Activated CD8-positive, alpha-beta memory T cell treated with anti-CD3 and anti-CD28 coated beads, Interleukin-2, amount 50 U/mL, for 1 hour (primary cell): ENCODE measurements at regions not wholly inside any gene's neighbourhood (a gene's known extent, or its start where the extent isn't known, plus 50 kb on each side); places are given as distances from the start of the nearest gene placed in this dataset.
"Not testable (repeated sequence)": the region's sequence is repeated elsewhere in the genome, so short reads cannot be mapped to it uniquely, and the experiment has no call there.

Source experiments
- DNase-seq: peaks from one replicate; pipeline ENCODE4 v3.0.0-alpha.2; 2020; ENCODE audit errors: extremely low read depth

DNA sequence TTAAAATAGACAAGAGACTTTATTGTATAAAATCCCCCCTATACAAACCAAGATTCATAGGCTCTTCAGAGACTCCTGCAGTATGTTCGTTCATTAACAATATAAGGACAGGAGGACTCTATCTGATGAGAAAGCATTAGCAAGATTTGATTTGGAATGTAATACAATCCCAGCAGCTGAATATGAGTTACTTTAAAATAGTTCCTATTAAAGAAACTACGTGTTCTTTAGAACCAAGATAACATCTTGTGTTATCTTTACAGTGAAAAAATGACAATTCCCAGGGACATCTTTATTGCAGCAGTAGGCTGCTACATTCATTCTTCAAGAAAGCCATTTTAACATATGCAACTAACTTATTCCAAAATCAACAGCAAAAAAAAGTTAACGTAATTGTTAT, 1360.1 kb upstream of the GJE1 start:
- no peak for DNase-seq

- no peak for DNase-seq
These were observed 1364.6 kb upstream of the GJE1 start for GRCh38 chr6:140768133-140768532.

DNA sequence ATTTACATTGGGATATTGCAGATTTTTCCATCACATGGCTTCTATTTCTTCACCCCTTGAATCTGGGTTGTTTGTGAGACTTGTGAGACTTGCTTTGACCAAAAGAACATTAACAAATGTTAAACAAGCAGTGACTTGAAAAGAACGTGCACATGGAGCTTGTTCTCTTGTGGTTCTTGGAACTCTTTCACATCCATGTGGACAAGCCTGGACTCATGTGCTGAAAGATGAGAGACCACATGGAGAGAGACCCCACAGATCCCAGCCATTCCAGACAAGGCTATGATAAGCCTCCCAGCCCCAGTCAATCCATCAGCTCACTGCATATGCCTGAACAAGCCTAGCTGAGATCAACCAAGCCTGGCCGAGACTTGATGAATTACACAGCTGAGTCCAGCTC, 1365.7 kb upstream of the GJE1 start:
- no peak for DNase-seq

DNA sequence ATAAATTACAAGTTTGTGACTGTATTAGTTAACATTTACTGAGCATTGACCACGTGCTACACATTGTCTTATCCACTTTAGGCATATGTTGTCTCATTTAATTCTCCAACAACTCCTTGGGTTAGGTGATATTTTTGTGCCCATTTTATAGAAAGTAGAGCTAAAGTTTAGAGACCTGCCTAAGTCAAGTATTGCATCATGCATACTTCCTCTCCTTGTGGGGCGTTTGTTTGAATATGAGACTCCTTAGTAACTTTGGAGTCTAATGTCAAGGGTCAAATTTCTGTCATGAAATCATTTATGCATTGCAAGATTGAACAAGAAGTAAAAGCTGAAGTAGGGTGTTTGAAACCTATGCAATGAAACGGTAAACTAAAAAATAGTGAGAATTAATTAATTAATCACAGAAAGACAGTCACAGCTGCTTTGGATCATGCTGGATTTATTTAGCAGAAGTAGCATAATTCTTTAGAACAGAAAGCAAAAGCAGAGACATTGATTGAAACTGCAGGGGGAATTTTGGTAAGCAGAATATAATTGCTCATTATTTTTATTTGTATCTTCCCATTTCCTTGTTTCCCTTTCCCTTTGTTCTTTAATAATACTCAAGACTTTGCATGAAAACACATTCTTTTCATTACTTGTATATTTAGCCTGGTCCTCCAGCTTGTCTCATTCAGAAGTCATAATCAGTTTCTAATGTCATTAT, 1374.4 kb upstream of the GJE1 start:
- no peak for DNase-seq

- DNase-seq = no peak
These were observed 1377.8 kb upstream of the CITED2 start for GRCh38 chr6:140752234-140752633.

DNA sequence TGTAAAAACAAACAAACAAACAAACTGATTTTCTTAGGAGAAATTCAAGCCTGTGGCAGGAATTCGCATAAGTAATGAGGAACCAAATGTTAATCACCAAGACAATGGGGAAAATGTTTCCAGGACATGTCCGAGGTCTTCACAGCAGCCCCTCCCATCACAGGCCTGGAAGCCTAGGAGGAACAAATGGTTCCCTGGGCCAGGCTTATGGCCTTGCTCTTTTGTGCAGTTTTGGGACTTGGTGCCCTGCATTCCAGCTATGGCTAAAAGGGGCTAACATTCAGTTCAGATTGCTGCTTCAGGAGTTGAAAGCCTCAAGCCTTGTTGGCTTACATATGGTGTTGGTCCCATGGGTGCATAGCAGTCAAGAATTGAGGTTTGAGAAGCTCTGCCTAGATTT, 1372.7 kb upstream of the CITED2 start:
- DNase-seq = no peak

DNA sequence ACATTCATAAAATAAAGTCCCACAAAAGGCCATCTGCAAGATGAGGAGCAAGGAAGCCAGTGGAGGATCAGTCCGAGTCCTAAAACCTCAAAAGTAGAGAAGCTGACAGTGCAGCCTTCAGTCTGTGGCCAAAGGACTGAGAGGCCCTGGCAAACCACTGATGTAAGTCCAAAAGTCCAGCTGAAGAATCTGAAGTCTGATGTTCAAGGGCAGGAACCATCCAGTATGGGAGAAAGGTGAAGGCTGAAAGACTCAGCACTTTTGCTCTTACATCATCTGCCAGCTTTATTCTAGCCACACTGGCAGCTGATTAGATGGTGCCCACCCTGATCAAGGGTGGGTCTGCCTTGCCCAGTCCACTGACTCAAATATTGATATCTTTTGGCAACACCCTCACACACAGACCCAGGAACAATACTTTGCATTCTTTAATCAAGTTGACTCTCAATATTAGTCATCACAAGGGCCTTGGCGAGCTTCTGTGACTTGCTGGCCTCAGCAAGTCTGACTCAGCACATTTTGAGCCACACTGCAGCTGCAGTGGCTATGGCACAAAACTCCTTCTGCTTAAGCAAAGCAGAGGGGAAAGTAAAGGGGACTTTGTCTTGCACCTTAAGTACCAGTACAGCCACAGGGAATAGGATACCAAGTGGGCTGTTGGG, 1370.3 kb upstream of the CITED2 start:
- DNase-seq = no peak

GRCh38 chr6:140736231-140736630, 1361.8 kb upstream of the CITED2 start:
- DNase-seq = no peak

GRCh38 chr6:140732991-140733390, 1358.5 kb upstream of the CITED2 start:
- DNase-seq = no peak

DNA sequence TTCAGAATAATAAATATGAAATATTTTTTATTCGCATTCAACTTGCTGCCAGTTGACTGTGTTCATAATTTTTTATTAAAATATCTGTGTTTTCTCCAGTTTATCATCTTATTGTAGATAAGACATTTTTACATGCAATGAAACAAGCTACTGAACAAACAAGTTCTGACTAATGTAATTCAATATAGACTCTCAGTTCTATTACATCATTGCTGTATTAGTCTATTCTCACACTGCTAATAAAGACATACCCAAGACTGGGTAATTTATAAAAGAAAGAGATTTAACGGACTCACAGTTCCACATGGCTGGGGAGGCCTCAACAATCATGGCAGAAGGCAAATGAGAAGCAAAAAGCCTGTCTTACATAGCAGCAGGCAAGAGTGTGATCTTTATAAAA, 1357.7 kb upstream of the CITED2 start:
- no peak for DNase-seq

GRCh38 chr6:140731741-140732140, 1357.3 kb upstream of the CITED2 start:
- DNase-seq = no peak

- DNase-seq = no peak
These were observed 1355.1 kb upstream of the CITED2 start for GRCh38 chr6:140729521-140729920.

DNA sequence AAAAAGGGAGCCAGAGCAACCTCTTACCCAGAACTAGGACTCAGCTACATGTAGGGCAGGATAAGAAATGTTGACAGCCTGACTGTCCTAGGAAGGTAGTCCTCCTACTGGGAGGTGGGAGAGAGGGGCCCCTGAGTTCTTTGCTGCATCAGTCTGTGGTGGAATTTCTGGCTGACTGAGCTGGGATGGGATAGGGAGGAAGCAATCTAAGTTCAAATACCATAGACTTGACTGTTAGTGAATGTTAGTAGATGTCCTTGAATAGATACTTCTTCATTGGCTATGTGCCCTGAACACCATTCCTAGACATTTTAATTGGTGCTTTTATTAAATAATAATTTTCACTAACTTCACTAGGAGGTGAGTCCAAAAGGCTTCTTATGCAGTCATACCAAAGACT, 1343.6 kb upstream of the CITED2 start:
- no peak for DNase-seq

GRCh38 chr6:140713495-140713894, 1339.0 kb upstream of the CITED2 start:
- DNase-seq = no peak

DNA sequence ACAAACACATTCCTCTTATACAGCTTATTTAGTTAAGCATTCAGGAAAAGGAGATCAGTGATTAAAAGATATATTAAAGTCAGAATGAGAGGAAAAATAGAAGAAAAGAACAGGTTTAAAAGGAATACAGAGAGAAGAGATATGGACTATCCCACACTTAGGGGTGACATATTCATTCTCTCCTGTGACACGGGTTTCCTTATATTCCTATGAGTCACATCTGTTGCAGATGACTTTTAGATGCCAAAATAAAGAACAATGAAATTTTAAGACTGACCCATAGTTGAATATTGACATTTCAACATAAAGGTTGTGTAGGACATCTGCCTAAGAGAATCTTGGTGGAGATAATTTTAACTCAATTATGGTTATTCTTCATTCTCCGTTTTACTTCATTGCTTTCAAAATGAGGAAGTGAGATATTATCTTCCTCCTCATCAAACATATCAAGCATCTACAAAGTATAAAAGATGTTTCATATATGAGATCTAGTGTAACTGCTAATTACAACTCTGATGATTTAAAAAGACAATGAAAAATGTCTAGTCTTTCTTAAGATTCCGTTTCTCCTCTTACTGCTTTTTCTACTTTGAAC, 1336.7 kb upstream of the CITED2 start:
- DNase-seq = no peak

DNA sequence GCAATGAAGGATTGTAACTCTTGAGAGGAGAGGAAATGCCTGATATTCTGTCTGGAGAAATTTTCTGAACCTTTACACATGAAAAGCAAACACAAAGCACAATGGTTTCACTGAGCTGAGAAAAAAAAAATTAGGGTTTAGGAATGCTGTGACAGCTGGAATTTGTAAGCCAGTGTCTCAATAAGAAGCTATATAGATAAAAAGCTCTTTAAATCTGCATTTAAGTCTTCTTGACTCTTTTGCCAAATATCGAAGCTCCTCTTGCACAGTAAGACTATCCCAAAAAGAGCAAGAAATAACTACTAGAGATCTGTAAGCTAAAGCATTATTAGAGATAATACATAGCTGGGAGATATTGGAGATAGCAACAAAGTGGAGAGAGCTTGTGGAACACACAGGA, 1334.0 kb upstream of the CITED2 start:
- no peak for DNase-seq

GRCh38 chr6:140704008-140704407, 1329.6 kb upstream of the CITED2 start:
- not testable (repeated sequence) for DNase-seq

- DNase-seq = no peak
These were observed 1323.1 kb upstream of the CITED2 start for GRCh38 chr6:140697585-140697984.

- no peak for DNase-seq
These were observed 1310.5 kb upstream of the CITED2 start for GRCh38 chr6:140684776-140685550.

DNA sequence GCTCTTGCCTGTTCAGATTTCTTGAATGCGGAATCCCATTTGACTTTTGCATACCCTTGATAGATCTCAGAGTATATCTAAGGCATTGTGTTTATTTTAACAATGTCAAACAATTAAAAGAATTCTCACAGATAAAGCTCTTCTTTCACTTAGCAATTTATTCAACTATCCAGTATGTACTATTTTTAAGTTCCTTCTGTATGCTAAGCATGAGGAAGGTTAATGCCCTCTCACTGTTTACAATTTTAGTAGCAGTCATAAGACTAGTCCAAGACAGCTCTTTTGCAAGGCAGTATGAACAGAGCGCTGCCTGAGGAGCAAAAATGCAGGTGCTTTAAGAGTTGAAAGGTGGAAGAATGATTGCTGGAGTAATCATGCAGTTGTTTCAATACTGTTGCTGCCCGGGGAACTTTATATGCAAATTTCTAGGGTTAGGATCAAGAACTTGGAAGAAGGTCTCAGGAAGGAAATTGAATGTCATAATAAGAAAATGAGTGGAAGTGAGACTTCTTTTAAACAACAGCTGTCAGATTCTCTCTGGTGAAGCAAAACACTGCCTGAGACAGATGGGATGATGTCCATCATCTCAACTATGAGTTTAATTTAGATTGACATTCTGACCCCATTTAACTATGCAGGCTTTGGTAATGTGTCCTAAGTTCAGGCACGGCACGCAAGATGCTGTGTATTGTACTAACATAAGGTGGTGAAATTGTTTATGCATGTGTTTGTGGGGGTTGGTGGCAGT, 1303.5 kb upstream of the CITED2 start:
- DNase-seq = no peak

- no peak for DNase-seq
These were observed 1297.5 kb upstream of the CITED2 start for GRCh38 chr6:140671926-140672325.

- no peak for DNase-seq
These were observed 1295.6 kb upstream of the CITED2 start for GRCh38 chr6:140670021-140670420.
